H1 (cell line): ENCODE measurements at regions not wholly inside any gene's neighbourhood (a gene's known extent, or its start where the extent isn't known, plus 50 kb on each side); places are given as distances from the start of the nearest gene placed in this dataset.

Source experiments
- CTCF ChIA-PET: fragments of 300-600 bp; sonication (Branson Sonifier 250); formaldehyde crosslinking; loops from one replicate; lab custom pipeline; 2021; ENCODE audit not compliant: partially characterized antibody; lab: Charles Lee
- POLR2A ChIA-PET: fragments of 300-600 bp; sonication (Branson Sonifier 250); formaldehyde crosslinking; loops from one replicate; lab custom pipeline; 2021; ENCODE audit warnings: inconsistent platforms; ENCODE audit not compliant: partially characterized antibody; lab: Charles Lee
- DNase-seq, 2 experiments: peaks; one replicate each; pipeline versions ENCODE4 v3.0.0 to v3.0.0-alpha.2; 2010 to 2022; ENCODE audit warnings: low spot score in 2 of 2, low read depth in 1 of 2, mixed read lengths in 1 of 2
- FAIRE-seq: peaks from 2 replicates; lab custom pipeline; 2011; peaks lifted over from hg19 to GRCh38; lab: Jason Lieb, UNC
- H2AFZ ChIP-seq: 2 replicates; pipeline ENCODE4 v1.8.1; 2012; ENCODE audit warnings: low read length, inconsistent platforms
- H2AK5ac ChIP-seq: 2 replicates; pipeline ENCODE4 v1.6.1; 2013; ENCODE audit warnings: low read depth, low read length
- H2BK120ac ChIP-seq: replicated peaks from 2 replicates; pipeline ENCODE3; 2013; ENCODE audit warnings: low read depth, low read length, inconsistent platforms
- H2BK12ac ChIP-seq: 2 replicates; pipeline ENCODE4 v1.6.1; 2013; ENCODE audit warnings: low read depth, low read length
- H2BK15ac ChIP-seq: 2 replicates; pipeline ENCODE4 v1.6.1; 2013; ENCODE audit warnings: low read length
- H2BK20ac ChIP-seq: 2 replicates; pipeline ENCODE4 v1.6.1; 2013; ENCODE audit warnings: low read length
- H2BK5ac ChIP-seq: 2 replicates; pipeline ENCODE4 v1.6.1; 2013; ENCODE audit warnings: low read depth, low read length
- H3K14ac ChIP-seq: 2 replicates; pipeline ENCODE4 v1.6.1; 2013; ENCODE audit warnings: inconsistent platforms; ENCODE audit not compliant: insufficient read length
- H3K18ac ChIP-seq: 2 replicates; pipeline ENCODE4 v1.6.1; 2013; ENCODE audit warnings: low read length; ENCODE audit errors: extremely low read depth
- H3K23ac ChIP-seq: 2 replicates; pipeline ENCODE4 v1.6.1; 2013; ENCODE audit warnings: inconsistent platforms; ENCODE audit not compliant: insufficient read length
- H3K23me2 ChIP-seq: 2 replicates; pipeline ENCODE4 v1.6.1; 2013; ENCODE audit warnings: low read depth, low read length
- H3K27ac ChIP-seq: 2 replicates; pipeline ENCODE4 v1.6.1; 2011; ENCODE audit warnings: low read depth, low read length, inconsistent platforms
- H3K27me3 ChIP-seq, 4 experiments: replicated peaks in 1 of 4; 1 replicate in 1 of 4; 2 replicates in 3 of 4; pipeline versions ENCODE4 v1.6.1 to v1.8.1; 2011 to 2013; ENCODE audit warnings: low read length in 3 of 4, mild to moderate bottlenecking in 3 of 4, inconsistent platforms in 2 of 4, mixed read lengths in 2 of 4, moderate library complexity in 1 of 4; ENCODE audit not compliant: control insufficient read depth in 3 of 4, insufficient read depth in 3 of 4; ENCODE audit errors: extremely low read depth in 1 of 4
- H3K36me3 ChIP-seq, 4 experiments: 2 replicates each; pipeline versions ENCODE4 v1.6.1 to v1.8.1; 2011 to 2013; ENCODE audit warnings: mild to moderate bottlenecking in 4 of 4, low read length in 3 of 4, moderate library complexity in 2 of 4, control low read depth in 1 of 4, inconsistent platforms in 1 of 4; ENCODE audit not compliant: insufficient read depth in 4 of 4, control insufficient read depth in 2 of 4
- H3K4ac ChIP-seq: replicated peaks from 2 replicates; pipeline ENCODE3; 2013; ENCODE audit warnings: low read length, low read depth, mixed read lengths, inconsistent platforms; ENCODE audit not compliant: insufficient read length
- H3K4me1 ChIP-seq, 4 experiments: replicated peaks in 1 of 4; 1 replicate in 1 of 4; 2 replicates in 3 of 4; pipeline versions ENCODE4 v1.6.1 to v1.8.1; 2011 to 2013; ENCODE audit warnings: low read length in 3 of 4, inconsistent platforms in 2 of 4, mixed read lengths in 1 of 4; ENCODE audit not compliant: insufficient read depth in 4 of 4, control insufficient read depth in 3 of 4
- H3K4me2 ChIP-seq, 2 experiments: 2 replicates each; pipeline versions ENCODE4 v1.6.1 to v1.8.1; 2011 to 2013; ENCODE audit warnings: low read depth in 2 of 2, low read length in 2 of 2, control low read depth in 1 of 2, inconsistent platforms in 1 of 2, mild to moderate bottlenecking in 1 of 2; ENCODE audit not compliant: insufficient read depth in 1 of 2
- H3K4me3 ChIP-seq, 4 experiments: fragments of 200-600, 300-600 bp in 1 of 4; sonication (generic), shearing (Covaris generic), sonication (Bioruptor Twin) in 1 of 4; 2 replicates each; pipeline versions ENCODE4 v1.5.1 to v1.8.1; 2011 to 2016; ENCODE audit warnings: low read length in 4 of 4, low read depth in 3 of 4, control low read depth in 2 of 4, inconsistent platforms in 2 of 4, mild to moderate bottlenecking in 2 of 4, mixed read lengths in 1 of 4, moderate library complexity in 1 of 4; ENCODE audit not compliant: insufficient read depth in 2 of 4; ENCODE audit errors: extremely low read depth in 1 of 4
- H3K56ac ChIP-seq: replicated peaks from 2 replicates; pipeline ENCODE3; 2013; ENCODE audit warnings: low read depth, mild to moderate bottlenecking, mixed read lengths, low read length, inconsistent platforms; ENCODE audit not compliant: insufficient read length
- H3K79me1 ChIP-seq: 2 replicates; pipeline ENCODE4 v1.6.1; 2013; ENCODE audit warnings: low read depth, low read length, control low read depth
- H3K79me2 ChIP-seq, 2 experiments: 2 replicates each; pipeline versions ENCODE4 v1.6.1 to v1.8.1; 2012 to 2013; ENCODE audit warnings: low read length in 2 of 2, mild to moderate bottlenecking in 2 of 2, inconsistent platforms in 1 of 2; ENCODE audit not compliant: insufficient read depth in 2 of 2, control insufficient read depth in 1 of 2
- H3K9ac ChIP-seq, 4 experiments: replicated peaks in 1 of 4; 1 replicate in 1 of 4; 2 replicates in 3 of 4; pipeline versions ENCODE4 v1.6.1 to v1.8.1; 2011 to 2013; ENCODE audit warnings: low read depth in 3 of 4, low read length in 3 of 4, control low read depth in 2 of 4, mild to moderate bottlenecking in 2 of 4, moderate library complexity in 2 of 4, inconsistent platforms in 1 of 4; ENCODE audit errors: extremely low read depth in 1 of 4
- H3K9me3 ChIP-seq, 2 experiments: 2 replicates each; pipeline versions ENCODE4 v1.6.1 to v1.8.1; 2012 to 2013; ENCODE audit warnings: mild to moderate bottlenecking in 2 of 2, moderate library complexity in 2 of 2, control low read depth in 1 of 2, inconsistent platforms in 1 of 2, low read depth in 1 of 2, low read length in 1 of 2, mixed read lengths in 1 of 2; ENCODE audit not compliant: insufficient read depth in 2 of 2
- H4K20me1 ChIP-seq, 2 experiments: replicated peaks in 1 of 2; 2 replicates each; pipeline versions ENCODE3 to v1.8.1; 2011 to 2013; ENCODE audit warnings: inconsistent platforms in 2 of 2, low read length in 2 of 2, mild to moderate bottlenecking in 1 of 2; ENCODE audit not compliant: insufficient read depth in 2 of 2, control insufficient read depth in 1 of 2
- H4K5ac ChIP-seq: 2 replicates; pipeline ENCODE4 v1.6.1; 2013; ENCODE audit warnings: low read length, low read depth, mixed read lengths, inconsistent platforms; ENCODE audit not compliant: insufficient read length
- H4K8ac ChIP-seq: 2 replicates; pipeline ENCODE4 v1.8.0; 2013; ENCODE audit warnings: mild to moderate bottlenecking, moderate library complexity, low read length, inconsistent platforms; ENCODE audit not compliant: insufficient read depth; ENCODE audit errors: extremely low read depth
- H4K91ac ChIP-seq: replicated peaks from 2 replicates; pipeline ENCODE3; 2013; ENCODE audit warnings: low read length, mixed read lengths, inconsistent platforms; ENCODE audit not compliant: insufficient read length
- BACH1 ChIP-seq: IDR thresholded peaks from 2 replicates; pipeline ENCODE4 v1.6.1; 2012; ENCODE audit warnings: low read length, improper control_type of control experiment
- CEBPB ChIP-seq: IDR thresholded peaks from 2 replicates; pipeline ENCODE4 v1.6.1; 2012; ENCODE audit warnings: low read depth, low read length
- RFX5 ChIP-seq: IDR thresholded peaks from 2 replicates; pipeline ENCODE4 v1.6.1; 2011; ENCODE audit warnings: low read depth, low read length, improper control_type of control experiment, borderline replicate concordance
- SIN3A ChIP-seq, 2 experiments: IDR thresholded peaks in 1 of 2; conservative IDR thresholded peaks in 1 of 2; 2 replicates each; pipeline ENCODE4 v1.6.1; 2011 to 2012; ENCODE audit warnings: low read length in 2 of 2, improper control_type of control experiment in 1 of 2, low read depth in 1 of 2, mild to moderate bottlenecking in 1 of 2
- SP2 ChIP-seq: IDR thresholded peaks from 2 replicates; pipeline ENCODE4 v1.6.1; 2012; ENCODE audit warnings: mild to moderate bottlenecking, low read length, inconsistent platforms
- SUZ12 ChIP-seq: fragments of 200-600 bp; sonication (generic); IDR thresholded peaks from 2 replicates; pipeline ENCODE4 v1.6.1; 2012; ENCODE audit warnings: mild to moderate bottlenecking, inconsistent platforms, low read length, moderate library complexity, mixed read lengths
- TAF1 ChIP-seq: IDR thresholded peaks from 2 replicates; pipeline ENCODE4 v1.6.1; 2011; ENCODE audit warnings: mild to moderate bottlenecking, low read depth, low read length
- WGBS, 2 experiments: shearing (Covaris generic) in 1 of 2; methylation state at CpG; one replicate each; pipeline versions ENCODE4 v1.1.6 to v1.1.7; 2013 to 2015; ENCODE audit warnings: low lambda C conversion rate in 2 of 2, mixed read lengths in 2 of 2, inconsistent platforms in 1 of 2, low coverage in 1 of 2, missing lambda C conversion rate in 1 of 2; ENCODE audit not compliant: insufficient replicate concordance in 2 of 2, insufficient coverage in 1 of 2, insufficient read length in 1 of 2; ENCODE audit errors: extremely low coverage in 1 of 2, missing lambda C conversion rate in 1 of 2; 5-methylcytosine and 5-hydroxymethylcytosine counted together

DNA sequence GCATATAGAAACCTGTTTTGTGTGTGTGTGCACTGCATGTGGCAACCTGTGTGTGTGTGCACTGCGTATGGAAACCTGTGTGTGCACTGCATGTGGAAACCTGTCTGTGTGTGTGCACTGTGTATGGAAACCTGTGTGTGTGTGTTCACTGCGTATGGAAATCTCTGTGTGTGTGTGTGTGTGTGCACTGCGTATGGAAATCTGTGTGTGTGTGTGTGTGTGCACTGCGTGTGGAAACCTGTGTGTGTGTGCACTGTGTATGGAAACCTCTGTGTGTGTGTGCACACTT is 72.2 kb upstream of the CCND1 start:
- no peak overlapping the region for H3K27ac ChIP-seq
- H3K9me3 ChIP-seq: no peaks in the 10 kb centered on the region
- H3K79me2 ChIP-seq: no peaks in the 10 kb centered on the region
- no peak overlapping the region for H3K56ac ChIP-seq
- H2BK12ac ChIP-seq: no peak overlapping the region
- no peaks in the 10 kb centered on the region for H3K4me1 ChIP-seq
- H3K27me3 ChIP-seq: no peaks in the 10 kb centered on the region
- H2AFZ ChIP-seq: no peak overlapping the region
- no peaks in the 10 kb centered on the region for H4K20me1 ChIP-seq
- H3K4me3 ChIP-seq: no peak overlapping the region
- CTCF ChIA-PET: no interaction called here
- H2BK120ac ChIP-seq: no peak overlapping the region
- no peaks in the 10 kb centered on the region for H3K23me2 ChIP-seq
- no peak overlapping the region for H3K4ac ChIP-seq
- no peak for FAIRE-seq
- H3K14ac ChIP-seq: no peak overlapping the region
- 41% methylated on average over 4 of the region's 4 CpGs; no CpG with 5 or more reads in 1 of the 2 experiments for WGBS, 2 experiments
- no peak overlapping the region for H3K18ac ChIP-seq
- 0 out of 2 replicates have a peak overlapping the region, but pooled peaks have one; percentile 75 for H2AK5ac ChIP-seq
- H2BK15ac ChIP-seq: 0 out of 2 replicates have a peak overlapping the region, but pooled peaks have one; percentile 16
- H2BK5ac ChIP-seq: no peak overlapping the region
- H3K23ac ChIP-seq: no peak overlapping the region
- no peak overlapping the region for H4K8ac ChIP-seq
- no peaks in the 10 kb centered on the region for H3K36me3 ChIP-seq
- no peak overlapping the region for H4K5ac ChIP-seq
- POLR2A ChIA-PET: no interaction called here
- no peaks in the 10 kb centered on the region for H3K79me1 ChIP-seq
- H3K9ac ChIP-seq: no peak overlapping the region
- no peak overlapping the region for H3K4me2 ChIP-seq
- no peak overlapping the region for H2BK20ac ChIP-seq
- DNase-seq: no peak
- H4K91ac ChIP-seq: no peak overlapping the region
- no peak for TF ChIP-seq SP2
- no peak for TF ChIP-seq TAF1
- no peak for TF ChIP-seq CEBPB
- no peak for TF ChIP-seq BACH1
- no peak for TF ChIP-seq SIN3A (conservative IDR thresholded peaks at IDR 0.05 in 1 of 2, IDR thresholded peaks at IDR 0.05 in 1 of 2; ENCODE audit: low read depth in 1 of 2, low read length in 2 of 2)
- TF ChIP-seq SUZ12: no peak
- no peak for TF ChIP-seq RFX5
